ENCODE measurements at regions not wholly inside any gene's neighbourhood (a gene's known extent, or its start where the extent isn't known, plus 50 kb on each side); places are given as distances from the start of the nearest gene placed in this dataset.
A peak's percentile ranks its signal among the peaks of the same experiment; 100 is the strongest.

- no peak overlapping the region for H3K4me3 ChIP-seq
- DNase-seq (ENCODE audit: low spot score) = no peak
- TF ChIP-seq CTCF (IDR thresholded peaks at IDR 0.05) = no peak
- peak overlapping the region in 1 of 2 donors; percentile 21 for H3K27ac ChIP-seq
These were observed 101.2 kb upstream of the ATF7IP start for GRCh38 chr12:14264316-14264715.

- DNase-seq (ENCODE audit: low spot score) = no peak
- no peak overlapping the region for H3K27ac ChIP-seq
- H3K4me3 ChIP-seq = no peak overlapping the region
- no peak for TF ChIP-seq CTCF (IDR thresholded peaks at IDR 0.05)
These were observed 100.7 kb upstream of the ATF7IP start for GRCh38 chr12:14264778-14265177.

- no peak overlapping the region for H3K4me3 ChIP-seq
- DNase-seq (ENCODE audit: low spot score) = no peak
- H3K27ac ChIP-seq = no peak overlapping the region
- no peak for TF ChIP-seq CTCF (IDR thresholded peaks at IDR 0.05)
These were observed 97.4 kb upstream of the ATF7IP start for GRCh38 chr12:14268120-14268515.

GRCh38 chr12:14270392-14270791 is 95.1 kb upstream of the ATF7IP start:
- no peak for TF ChIP-seq CTCF (IDR thresholded peaks at IDR 0.05)
- Histone ChIP-seq H3K4me3 (no peak overlapping the region), H3K27ac (no peak overlapping the region)
- no peak for DNase-seq (ENCODE audit: low spot score)

GRCh38 chr12:14272956-14273912 is 92.2 kb upstream of the ATF7IP start:
- TF ChIP-seq CTCF (IDR thresholded peaks at IDR 0.05) = no peak
- Histone ChIP-seq H3K4me3 (no peak overlapping the region), H3K27ac (peak overlapping the region in 1 of 2 donors; percentile 63)
- no peak for DNase-seq (ENCODE audit: low spot score)

GRCh38 chr12:14273913-14274311 is 91.6 kb upstream of the ATF7IP start:
- peak overlapping the region in 1 of 2 donors; percentile 63 for H3K27ac ChIP-seq
- DNase-seq (ENCODE audit: low spot score) = no peak
- H3K4me3 ChIP-seq = no peak overlapping the region
- no peak for TF ChIP-seq CTCF (IDR thresholded peaks at IDR 0.05)

- TF ChIP-seq CTCF (IDR thresholded peaks at IDR 0.05) = no peak
- no peak overlapping the region for H3K27ac ChIP-seq
- DNase-seq (ENCODE audit: low spot score) = no peak
These were observed 90.4 kb upstream of the ATF7IP start for GRCh38 chr12:14275111-14275510.

More at GRCh38 chr12:14275111-14275510, 90.4 kb upstream of the ATF7IP start:
- no peak overlapping the region for H3K4me3 ChIP-seq

All from coronary artery (tissue), 2 donors.